GM18858 (cell line): ENCODE measurements at regions not wholly inside any gene's neighbourhood (a gene's known extent, or its start where the extent isn't known, plus 50 kb on each side); places are given as distances from the start of the nearest gene placed in this dataset.

Source experiments
- ATAC-seq: cut with Tn5 transposase; IDR thresholded peaks from one replicate; pipeline ENCODE4 v1.9.1; 2021; ENCODE audit not compliant: unreplicated experiment

DNA sequence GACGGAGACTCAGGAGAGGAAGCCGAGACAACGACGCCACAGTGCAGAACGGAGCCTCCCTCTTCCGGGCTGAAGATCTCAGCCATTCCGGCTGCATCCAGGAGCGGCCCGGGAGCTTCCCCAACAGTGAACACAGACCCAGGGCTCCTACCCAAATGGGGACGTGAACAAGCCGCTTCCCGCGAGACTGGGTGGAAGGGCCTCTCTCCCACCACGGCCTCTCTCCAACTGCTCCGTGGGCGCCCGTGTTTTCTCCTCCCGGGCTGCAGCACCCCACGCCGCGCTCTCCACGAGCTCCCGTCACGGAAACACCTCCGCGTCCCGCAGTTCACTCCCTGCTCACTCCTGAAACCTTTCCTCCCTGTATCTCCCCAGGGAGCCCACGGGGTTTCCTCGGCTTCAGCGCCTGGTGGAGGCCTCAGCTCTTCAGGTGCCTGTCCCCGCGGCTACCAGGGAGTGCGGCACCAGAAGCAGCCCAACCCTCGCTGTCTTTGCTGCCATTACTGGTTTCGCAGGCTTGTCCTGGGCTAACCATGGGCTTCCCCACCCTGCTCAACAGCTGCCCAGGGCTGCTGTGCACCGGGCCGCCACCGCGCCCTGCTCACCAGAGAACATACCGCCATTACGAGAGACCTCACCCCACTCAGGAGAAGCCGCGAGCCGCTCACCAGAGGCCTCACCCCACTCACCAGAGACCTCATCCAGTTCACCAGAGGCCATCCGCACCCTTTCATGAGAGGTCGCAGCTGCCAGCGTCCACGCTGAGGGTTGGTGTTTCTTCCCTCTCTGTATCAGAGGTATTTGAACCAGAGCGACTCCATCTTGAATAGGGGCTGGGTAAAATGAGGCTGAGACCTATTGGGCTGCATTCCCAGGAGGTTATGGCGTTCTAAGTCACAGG, 922.8 kb downstream of the QKI start:
- ATAC-seq = no peak

DNA sequence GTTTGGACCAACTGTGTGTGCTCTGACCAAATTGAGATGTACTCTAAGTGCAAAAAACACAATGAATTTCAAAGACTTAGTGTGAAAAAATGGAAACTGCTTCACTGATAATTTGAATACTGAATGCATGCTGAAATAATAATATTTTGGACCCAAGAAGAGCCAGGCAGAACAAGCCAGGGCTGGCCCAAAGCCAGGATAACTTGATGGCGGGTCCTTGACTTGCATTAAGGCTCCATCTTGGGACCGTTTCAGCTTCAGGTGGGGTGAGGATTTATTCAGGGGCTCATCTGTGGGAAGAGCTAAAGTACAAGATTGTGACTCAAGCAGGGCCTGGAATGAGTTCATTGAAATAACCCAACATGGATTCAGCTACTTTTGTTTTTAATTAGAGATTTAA, 921.9 kb downstream of the QKI start:
- no peak for ATAC-seq

DNA sequence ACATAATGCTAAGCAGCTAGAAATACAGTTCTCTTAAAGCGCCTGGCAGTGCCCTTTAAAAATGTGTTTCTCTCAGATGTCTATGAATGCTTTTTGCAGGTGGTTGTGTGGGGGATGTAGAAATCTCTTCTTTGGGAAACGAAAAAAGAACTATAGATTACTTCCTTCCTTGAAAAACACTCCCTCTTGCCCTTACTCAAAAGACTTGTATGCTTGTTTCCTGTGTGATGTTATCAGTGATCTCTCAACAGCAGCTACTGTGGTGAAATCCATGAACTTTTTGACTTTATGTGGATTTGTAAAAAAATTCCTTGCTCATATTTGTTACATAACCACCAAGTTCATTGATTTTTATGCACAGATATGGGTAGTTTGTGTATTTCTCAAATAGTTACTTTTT, 916.5 kb downstream of the QKI start:
- no peak for ATAC-seq

DNA sequence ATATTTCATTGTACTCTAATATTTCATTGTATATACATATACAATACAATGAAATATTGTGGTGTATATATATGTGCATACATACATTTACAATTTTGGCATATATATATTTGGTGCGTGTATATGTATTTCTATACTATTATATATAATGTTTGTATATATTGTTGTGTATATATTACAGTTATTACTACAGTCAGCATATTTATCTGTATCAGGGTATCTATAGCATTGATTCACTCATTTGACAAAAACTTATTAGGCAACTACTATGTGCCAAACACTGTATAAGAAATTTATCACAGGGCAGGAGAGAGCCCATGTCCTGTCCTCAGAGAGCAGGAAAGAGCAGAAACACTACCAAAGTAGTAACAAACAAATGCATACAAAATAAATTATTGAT, 910.6 kb downstream of the QKI start:
- no peak for ATAC-seq

DNA sequence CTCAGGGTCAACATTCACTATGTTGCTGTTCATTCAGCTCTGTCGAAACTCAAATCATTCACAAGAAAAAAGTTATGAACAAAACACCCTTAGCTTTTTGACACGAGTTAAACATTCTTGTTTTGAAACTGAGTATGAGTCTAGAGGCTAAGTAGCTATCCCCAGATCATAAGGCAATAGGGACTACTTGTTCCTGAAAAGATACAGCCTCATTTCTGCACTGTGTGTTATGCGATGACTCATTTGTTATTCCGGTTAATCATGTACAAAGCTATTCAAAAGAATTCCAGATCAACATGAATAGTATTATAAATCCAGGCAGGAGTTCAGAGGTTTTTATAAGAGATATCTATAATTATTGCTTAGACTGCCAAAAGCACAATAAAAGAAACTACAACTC, 908.0 kb downstream of the QKI start:
- no peak for ATAC-seq

DNA sequence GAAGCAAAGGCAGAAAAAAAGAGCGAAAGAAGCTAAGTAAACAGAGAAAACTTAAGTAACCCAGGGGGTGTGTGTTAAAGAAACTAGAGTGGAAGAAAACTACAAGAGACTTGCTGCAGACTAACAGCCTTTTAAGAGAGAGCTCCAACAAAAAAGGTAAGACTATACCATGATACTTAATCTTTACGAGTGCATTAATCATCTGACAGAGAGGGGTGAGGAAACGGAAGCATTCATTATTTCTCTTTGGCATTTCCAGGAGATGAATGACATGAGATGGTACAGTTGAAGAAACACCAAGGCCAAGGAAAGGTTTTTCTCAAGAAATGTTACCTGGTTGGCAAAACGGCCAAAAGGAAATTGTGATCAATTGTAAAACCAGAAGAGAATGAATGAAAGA, 906.8 kb downstream of the QKI start:
- no peak for ATAC-seq

DNA sequence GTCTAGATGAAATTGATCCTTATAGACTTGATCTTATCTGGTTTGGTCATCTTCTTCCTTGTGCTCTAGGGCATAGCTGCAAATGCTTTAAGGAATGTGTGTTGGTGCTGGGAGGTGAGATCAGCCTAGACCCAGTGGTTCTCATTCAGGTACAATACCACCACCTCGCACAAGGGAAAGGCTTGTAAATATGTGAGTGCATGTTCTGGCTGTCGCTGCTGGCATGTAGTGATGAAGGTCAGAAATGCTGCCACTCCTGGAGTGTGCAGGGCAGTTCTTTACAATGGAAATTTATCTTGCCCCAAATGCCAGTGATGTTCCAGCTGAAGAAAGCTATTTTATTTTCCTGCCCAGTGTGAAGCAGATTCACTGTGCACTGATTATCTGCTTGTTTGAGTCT, 900.9 kb downstream of the QKI start:
- no peak for ATAC-seq

DNA sequence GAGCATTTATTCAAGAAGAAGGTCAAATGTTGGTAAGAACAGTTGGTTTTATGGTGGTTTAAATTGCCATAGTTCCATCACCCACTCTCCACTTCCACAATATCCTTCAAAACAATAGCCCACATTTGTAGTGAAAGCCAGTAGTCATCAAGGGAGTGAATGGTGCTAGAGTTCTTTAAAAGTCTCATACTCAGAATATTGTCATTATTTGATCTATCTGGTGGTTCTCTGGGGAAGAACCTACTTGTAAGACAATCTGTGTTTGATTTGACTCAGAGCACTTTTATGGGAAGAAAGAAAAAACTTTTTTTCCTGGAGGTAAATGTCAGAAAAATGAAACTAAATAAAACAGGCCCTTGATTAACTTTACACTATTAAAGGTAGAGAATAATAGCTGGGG, 893.8 kb downstream of the QKI start:
- no peak for ATAC-seq

DNA sequence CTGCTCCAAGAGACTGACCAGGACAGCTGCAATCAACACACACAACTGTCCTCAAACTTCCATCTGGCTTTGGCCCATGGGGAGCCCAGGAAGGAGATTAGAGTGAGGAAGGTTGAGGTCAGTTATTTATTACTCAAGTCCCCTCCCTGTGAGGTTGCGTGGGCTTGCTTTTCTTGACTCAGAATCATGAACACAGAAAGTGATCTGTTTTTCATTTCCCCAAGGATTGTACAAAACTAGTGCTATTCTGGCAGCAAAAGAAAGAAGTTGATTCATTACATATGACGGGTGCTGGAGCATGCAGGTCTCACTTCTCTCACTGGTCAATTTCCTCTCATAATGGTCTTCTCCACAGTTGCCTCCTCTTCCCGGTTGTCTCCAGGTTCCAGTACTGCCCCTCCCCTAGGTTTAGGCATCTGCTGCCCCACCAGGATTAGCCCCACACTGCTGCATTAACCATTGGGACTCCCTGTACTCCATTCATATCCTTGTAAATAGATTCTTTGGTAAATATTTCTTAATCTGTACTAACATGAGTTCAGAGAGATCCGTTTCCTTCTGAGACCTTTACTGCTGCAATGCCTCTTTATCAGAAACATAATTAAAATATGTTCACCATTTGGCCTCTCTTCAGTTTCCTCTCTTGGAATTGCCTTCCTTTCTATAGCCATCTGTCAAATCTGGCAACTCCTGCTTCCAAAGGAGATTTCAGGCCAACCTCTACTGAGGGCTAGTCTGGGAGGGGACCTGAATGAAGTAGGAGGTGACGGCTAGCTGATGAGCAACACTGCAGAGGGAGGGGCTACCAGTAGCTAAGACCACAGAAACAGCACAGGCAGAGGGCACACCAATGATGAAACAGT, 888.8 kb downstream of the QKI start:
- ATAC-seq = no peak

DNA sequence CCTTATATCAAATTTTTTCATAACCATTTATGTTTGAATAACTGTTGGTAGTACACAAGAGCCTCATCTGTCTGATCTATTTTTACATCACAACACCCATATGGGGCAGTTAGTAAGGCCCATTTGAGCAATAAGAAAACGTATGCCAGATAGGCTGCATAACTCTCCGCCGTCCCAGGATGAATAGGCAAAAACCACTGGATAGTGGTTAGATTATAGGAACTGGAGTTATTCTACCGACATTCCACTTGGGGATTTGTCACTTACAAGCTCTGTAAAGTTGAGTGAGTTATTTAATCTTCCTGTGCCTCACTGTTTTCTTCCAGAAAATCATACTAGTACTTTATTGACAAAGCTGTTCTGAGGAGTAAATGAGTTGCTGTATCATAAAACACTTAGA, 881.9 kb downstream of the QKI start:
- no peak for ATAC-seq

DNA sequence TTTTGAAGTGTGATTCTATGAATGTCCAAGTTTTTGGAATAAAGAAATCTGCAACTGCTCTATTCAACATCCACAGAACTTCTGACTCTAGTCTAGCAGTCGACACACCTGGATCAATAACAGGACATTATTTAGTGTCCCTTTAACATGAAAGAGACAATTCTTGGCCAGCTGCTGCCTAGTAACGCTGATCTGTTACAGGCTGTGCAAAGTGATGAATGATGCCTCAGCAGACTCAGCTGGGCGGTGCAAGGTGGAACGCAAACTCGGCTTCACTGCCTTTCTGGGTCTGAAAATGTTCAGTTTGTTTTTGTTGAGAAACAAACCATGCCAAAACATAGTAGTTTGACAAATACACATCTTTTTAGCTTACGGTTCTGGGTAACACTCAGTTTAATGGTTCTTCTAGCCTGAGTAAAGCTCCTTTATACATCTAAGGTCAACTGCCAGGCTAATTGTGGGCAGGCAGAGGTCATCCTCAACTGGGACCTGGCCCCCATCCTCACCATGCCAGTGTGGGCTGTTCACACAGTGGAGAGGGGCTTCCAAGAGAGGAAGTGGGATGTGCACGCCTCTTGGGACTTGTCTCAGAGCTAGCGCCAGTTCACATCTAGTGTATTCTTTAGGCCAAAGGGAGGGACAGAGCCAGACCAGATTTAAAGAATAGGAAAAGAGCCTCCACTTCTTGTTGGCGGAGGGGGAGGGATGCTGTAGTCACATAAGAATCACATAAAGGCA, 879.7 kb downstream of the QKI start:
- no peak for ATAC-seq

DNA sequence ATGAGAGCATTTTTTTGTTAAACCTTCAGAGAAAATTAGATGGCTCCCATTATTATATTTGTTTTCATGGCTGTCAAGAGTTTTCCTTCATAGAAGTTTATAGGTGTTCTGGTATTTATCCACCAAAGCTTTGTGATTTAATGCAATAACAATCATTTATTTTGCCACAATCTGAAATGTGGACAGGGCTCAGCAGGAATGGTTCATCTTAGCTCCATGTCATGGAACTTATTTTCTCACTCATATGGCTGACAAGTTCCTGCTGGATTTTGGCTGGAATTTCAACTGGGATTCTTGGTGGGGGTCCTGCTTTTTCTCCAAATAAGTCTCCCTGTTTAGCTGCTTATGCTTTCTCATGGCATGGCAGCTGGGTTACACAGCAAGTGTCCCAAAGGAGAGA, 876.7 kb downstream of the QKI start:
- ATAC-seq = no peak

DNA sequence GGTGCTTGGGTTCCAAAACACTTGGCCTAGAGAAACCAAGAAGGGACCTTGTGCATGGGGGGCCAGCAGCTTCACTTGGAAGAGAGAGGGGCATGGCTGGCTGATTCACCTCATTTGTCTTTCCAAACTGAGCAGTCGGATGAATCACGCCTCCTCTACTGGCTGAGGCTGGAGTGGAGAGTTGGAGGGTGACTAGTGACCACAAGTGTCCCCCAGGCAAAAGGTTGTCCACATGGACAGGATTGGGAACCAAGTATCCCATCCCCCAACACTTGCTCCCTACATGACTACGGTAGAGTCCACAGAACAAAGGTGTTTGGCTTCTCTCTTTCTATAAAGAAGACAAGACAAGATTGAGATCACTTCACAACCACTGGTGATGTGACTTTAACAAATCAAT, 875.6 kb downstream of the QKI start:
- no peak for ATAC-seq

DNA sequence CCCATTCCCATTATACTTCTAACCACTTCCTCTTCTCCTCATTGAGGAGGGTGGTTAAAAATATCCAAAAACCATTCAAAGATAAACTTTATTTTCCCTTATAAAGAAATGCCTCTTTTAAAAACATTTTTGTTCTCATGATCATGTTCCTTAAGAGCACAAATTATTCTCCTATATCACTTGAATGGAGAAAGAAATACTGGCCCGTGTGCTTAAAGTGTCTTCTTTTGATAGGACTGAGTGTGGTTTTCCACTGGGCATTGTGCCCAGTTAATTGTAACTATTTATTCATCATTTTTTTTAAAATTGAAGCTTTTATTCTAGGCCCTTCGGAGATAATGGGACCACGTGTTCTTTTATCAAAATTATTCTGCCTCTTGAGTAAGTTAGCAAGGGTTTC, 871.5 kb downstream of the QKI start:
- no peak for ATAC-seq

DNA sequence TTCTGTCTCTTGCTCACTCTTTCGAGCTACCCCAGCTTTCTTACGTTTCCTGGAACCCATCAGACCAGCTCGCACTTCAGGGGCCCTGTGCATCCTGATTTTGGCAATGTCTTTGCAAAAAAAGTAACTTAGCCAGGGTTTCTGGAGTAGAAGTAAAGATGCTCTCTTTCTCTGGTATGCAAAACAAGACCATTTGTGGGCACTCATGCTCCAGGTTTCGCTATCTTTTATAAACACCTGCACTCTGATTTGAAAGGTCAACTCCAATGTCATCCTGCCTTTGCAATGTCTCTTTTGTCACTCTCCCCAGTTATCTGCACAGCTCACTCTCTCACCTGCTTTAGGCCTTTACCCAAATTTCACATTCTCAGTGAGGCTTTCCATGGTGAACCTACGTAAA, 869.1 kb downstream of the QKI start:
- ATAC-seq = no peak

DNA sequence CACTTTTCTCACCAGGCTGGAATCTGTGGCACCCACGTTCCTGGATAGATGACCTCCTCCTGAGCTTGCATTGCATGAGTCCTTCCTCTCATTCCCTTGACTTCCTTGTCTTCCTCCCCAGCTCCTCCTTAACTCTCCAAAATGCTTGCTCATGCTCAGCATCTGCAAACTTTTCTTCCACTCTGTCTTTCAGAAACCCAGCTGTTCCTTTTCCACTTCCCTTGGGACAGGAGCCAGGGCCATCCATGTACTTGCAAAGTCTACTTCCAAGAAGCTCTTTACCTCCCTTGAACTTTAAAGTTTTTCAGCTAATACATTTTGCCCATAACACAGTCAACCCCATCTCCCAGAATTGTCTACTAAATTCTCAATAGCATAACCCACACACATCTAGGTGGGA, 861.7 kb downstream of the QKI start:
- ATAC-seq = no peak

DNA sequence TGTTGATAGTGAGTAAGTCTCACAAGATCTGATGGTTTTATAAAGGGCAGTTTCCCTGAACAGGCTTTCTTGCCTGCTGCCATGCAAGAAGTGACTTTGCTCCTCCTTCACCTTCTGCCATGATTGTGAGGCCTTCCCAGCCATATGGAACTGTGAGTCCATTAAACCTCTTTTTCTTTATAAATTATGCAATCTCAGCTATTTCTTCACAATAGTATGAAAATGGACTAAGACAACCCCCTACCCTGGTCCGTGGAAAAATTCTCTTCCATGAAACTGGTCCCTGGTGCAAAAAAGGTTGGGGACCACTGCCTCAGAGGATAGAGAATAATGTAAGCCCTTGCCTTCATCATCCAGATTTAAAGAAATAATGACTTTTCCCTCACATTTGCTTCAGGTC, 861.3 kb downstream of the QKI start:
- ATAC-seq = no peak

DNA sequence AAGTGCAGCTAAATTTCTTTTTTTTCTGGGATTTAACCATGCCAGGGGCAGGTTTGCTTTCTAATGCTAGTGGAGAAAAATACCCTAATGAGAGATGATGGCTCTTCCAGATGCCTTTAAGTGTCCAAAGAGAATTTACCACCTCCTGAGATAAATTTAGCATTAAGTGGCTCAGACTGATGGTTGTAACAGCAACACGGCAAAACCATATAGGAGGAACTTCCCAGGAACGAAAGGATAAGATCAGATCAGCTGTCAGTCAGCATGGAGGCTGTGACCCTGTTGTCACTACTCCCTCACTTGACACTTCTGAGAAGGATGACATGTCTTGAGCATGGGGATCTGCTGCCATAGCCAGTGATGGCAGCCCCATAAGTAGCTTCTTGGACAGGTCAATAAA, 860.0 kb downstream of the QKI start:
- ATAC-seq = no peak

DNA sequence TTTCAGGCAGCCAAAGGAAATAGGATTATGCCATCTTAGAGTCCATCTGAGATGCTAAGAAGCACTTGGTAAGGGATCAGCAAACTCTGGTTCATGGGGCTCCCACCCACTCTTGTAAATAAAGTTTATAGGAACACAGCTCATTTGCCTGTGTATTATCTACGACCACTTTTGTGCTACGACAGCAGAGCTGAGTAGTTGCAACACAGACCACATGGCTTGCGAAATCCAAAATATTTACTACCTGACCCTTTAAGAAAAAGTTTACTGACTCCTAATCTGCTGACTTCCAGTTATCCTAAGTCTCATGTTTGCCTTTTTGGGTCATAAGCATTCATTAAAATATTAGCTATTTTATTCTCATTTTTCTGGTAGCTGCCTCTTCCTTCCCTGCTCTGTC, 859.0 kb downstream of the QKI start:
- no peak for ATAC-seq

DNA sequence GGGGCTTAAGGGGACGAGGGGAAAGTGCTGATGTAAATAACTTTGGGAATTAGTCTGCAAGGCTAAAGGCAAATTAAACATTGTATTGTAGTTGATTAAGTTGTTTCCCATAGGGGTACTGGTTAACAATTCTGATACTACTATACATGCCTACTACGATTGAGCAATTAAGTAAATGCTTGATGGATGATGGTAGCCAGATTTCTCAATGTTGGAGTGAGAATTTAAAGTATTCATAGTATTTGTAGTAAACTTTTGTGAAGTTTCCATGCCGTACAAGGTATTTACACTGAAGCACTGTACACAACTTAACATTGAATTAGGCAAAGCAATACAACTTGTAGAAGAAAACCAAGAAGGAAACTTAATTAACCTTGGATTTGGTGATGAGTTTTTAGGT, 852.3 kb downstream of the QKI start:
- ATAC-seq = no peak

DNA sequence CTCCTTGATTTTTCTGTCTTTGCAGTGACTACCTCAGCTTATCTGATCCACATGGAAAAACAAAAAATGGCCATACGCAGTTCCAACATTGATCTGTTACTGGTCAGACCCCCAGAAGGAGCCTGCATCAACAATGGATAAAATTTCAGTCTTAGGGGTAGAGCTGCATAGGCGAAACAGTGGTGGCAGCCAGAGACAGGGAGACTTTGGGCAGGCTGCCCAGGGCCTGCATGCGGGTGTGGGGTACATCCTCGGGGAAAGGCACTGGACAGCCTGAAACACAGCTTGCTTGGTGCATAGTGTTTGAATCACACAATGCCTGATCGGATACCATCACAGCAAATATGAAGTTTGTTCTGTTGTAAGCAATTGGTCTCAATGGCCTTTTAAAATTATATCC, 847.8 kb downstream of the QKI start:
- ATAC-seq = no peak

DNA sequence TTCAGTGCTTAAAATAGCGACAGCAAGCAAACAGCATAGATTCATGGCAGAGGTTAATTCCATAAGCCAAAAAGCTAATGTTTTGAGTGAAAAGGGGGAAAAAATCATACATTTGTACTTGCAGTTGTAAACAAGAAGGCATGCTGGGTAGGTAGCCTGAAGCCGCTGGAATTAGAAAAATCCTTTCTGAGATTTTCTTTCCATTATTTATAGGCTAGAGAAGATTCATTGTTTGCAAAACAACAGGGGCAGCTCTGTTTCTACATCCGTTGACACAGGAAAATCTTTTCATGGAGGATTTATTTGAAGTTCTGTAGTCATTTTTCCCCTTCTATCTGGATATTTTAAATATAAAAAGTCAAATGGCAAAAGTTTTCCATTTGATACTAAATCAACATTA, 843.9 kb downstream of the QKI start:
- ATAC-seq = no peak
